Kidney tubule cell (primary cell): ENCODE measurements at regions not wholly inside any gene's neighbourhood (a gene's known extent, or its start where the extent isn't known, plus 50 kb on each side); places are given as distances from the start of the nearest gene placed in this dataset.

Experiments used
- DNase-seq: peaks from one replicate; pipeline ENCODE4 v3.0.0-alpha.2; 2018; ENCODE audit warnings: low spot score

DNA sequence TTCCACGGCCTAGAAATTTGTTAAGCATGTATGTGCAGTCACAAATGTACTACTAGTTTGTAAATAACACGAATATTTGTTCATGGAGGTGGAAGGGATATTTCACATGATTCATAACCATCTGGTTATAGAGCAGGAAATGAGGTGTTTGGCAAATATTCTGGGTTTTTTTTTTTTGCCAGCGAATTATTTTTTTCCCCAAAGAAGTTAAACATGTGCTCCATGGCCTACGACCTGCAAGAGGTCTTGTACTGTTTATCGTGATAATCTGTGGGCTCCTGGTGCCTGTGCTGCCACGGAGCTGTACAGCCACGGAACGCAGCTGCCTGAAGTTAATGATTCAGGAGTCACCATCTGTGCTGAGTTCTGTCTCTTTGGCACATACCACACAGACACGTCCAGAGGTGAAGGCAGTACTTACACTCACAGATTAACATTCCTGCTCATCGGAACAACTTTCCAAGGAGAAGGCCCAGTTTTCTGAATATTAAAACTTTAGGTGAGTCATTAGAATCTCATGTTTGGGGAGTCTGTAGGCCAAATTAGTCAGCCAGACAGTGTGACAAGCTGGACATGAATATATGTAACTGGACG lies 156.3 kb downstream of the TMX1 start:
- DNase-seq: peak; percentile 98

- DNase-seq: peak; percentile 99
Observed at GRCh38 chr14:51398898-51399297, 158.9 kb downstream of the TMX1 start.

DNA sequence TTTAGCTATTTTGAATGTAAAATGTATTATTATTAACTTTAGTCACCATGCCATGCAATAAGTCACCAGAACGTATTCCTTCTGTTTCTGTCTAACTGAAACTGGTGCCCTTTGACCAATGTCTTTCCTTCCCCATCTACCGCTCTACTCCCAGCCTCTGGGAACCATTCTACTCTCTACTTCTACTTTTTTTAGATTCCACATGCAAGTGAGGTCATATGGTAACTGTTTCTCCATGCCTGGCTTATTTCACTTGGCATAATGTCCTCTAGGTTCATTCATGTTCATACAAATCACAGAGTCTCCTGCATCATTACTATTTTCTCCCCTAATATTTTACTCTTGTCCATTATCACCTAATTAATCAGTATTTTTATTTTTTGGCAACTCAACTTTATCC lies 160.1 kb downstream of the TMX1 start:
- peak; percentile 74 for DNase-seq

DNA sequence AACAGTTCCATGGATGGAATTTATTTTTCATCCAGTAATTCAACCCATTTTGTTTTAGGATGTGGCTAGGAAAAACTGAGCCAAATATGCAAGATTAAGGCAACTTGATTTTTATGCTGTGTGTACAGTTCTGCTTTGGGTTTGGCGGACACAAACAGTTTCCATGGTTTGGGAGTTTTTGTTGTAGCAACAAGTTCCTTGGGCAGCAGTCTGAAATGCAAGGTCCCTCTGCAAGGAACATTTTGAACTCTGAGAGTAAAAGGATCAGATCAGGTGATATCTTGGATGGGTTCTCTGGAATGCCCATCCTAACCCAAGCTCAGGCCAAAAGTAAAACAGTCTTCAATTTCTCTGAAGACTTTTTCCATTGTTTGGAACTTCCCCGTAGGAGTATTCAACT lies 161.2 kb downstream of the TMX1 start:
- DNase-seq: peak; percentile 10

DNA sequence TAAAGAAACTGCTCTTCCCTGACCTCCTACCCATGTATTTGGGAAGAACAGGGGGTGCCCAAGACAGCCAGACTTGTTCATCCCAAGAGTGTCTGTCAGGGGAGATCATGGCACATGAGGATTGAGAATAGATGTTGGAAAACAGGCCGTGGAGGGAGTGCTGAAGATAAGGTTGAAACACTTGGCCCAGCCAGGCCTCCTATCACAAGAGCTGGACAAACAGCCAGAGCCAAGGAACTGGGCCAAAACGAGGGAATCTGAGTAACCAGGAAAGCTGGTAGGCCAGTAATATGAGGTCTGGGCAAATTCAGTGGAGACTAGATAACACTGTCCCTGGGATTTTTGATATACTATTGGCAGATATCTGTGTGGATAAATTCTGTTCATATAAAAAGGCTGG lies 161.7 kb downstream of the TMX1 start:
- DNase-seq: no peak

- DNase-seq: no peak
Observed at GRCh38 chr14:51410897-51411296, 170.8 kb downstream of the TMX1 start.

DNA sequence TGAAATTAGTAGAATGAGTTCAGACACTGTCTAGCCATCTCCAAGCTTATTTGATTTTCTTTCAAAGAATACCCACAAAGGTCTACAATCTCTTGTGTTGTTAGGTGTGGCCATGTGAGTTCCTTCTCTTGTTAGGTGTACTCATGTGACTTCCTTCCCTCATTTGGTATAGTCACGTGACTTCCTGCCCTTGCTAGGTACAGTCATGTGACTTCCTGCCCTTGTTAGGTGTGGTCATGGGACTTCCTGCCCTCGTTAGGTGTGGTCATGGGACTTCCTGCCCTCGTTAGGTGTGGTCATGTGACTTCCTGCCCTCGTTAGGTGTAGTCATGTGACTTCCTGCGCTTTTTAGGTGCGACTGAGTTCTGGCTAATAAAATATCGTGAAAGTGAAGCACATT lies 179.6 kb downstream of the TMX1 start:
- DNase-seq: no peak

GRCh38 chr14:51422704-51423103 lies 182.7 kb downstream of the TMX1 start:
- no peak for DNase-seq

DNA sequence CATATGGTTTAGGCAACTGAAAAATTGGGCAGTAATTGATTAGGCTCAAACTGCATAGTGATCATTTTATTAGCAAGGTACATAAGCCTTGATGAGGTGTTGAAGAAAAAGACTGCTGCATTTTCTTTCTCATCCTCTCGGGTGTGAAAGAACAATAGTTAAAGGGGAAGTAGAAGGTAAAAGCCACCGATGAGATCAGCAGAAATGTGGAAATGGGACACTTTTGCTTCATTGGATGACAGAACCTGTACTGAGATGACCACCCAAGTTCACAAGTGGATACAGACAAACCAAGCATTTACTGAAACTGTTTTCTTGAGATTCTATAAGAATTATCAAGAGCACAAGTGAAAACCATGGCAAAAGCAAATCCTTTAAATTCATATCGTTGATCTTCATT lies 184.0 kb downstream of the TMX1 start:
- DNase-seq: no peak

DNA sequence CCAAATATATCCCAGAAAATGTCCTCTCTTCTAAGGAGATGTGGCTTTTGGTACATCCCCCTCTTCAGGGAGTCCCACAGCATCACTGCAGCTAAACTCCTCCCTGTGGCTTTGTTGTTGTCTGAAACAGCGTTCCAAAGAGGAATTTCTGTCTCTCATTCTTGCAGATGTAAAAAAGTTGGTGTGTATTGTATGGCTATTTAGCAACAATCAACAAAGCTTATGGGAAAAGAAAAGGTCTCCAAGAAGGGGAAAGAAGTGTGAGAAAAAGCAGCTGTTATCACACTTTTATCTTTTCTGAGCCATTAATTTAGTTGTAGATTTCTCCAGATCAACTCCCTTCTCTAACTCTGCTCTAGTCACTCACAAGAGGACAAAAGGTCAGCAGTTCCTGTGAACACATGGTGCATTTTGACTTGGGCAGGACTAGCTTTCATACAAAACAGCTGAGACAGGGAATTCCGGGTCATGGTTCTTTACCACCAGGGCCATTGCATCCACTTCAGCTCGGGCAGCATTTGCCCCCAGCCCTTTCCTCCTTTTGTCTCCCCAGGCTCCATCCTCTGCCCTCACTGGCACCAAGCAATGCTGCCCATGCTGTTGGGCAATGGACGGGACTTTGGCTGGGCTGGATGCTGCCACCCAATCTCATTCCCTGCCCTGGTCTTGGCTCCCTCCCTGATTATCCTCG lies 184.7 kb downstream of the TMX1 start:
- DNase-seq: no peak

- no peak for DNase-seq
Observed at GRCh38 chr14:51428981-51429380, 188.9 kb downstream of the TMX1 start.

DNA sequence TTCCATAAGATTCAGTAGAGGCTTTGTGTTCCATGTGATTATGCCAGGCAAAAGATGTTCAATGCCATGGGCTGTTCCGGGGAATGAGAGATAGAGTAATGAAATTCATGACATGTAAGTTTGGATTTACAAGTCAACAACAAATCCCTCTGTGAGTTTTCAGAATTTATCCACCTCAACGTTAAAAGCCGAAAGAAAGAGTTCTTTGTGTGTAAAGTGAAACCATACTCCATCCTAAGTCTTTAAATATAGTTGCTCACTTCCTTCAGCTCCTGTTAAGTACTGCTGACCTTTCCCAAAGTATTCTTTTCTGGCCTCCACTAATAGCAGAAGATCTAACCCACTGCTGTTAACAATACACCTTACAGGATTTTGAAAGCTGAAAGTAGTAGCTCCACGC lies 190.0 kb downstream of the TMX1 start:
- DNase-seq: no peak

DNA sequence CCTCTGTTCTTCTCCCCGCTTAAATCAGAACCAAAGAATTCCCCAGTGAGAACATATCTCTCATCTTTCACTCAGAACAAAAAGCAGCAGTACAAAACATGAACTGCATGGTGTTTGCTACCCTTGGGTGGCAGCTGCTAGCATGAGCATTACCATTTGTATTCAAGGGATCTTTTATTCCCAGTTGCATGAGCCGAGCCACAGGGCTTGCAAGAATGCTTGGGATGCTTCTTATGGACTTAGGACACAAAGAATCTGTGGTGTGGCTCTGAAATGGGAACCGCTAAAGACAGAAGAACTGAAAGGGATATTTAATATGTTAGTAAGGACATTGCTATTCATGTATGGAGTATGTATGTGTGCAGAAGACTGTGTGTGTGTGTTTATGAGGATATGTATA lies 190.6 kb downstream of the TMX1 start:
- no peak for DNase-seq

GRCh38 chr14:51431033-51431709 lies 191.1 kb downstream of the TMX1 start:
- peak; percentile 34 for DNase-seq

DNA sequence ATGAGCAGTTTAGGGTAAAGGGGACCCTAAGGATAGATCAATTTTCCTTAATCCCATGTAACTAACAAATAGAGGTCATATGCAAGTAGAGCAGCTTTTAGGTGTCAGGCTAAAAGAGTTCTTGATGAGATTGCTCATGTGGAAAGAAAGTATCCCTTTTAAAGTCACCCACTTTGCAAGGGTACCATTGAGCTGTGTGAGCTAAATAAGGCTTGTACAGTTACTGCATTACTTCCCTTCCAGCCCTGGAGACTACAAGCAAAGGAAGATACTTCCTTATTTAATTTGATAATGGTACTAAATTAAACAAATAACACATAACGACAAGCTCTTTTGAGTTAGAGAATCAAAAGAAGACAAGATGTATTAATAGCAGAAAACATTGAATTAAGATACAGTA lies 191.7 kb downstream of the TMX1 start:
- DNase-seq: no peak

GRCh38 chr14:51432302-51432948 lies 192.4 kb downstream of the TMX1 start:
- DNase-seq: no peak

- DNase-seq: no peak
Observed at GRCh38 chr14:51436630-51437029, 196.6 kb downstream of the TMX1 start.

DNA sequence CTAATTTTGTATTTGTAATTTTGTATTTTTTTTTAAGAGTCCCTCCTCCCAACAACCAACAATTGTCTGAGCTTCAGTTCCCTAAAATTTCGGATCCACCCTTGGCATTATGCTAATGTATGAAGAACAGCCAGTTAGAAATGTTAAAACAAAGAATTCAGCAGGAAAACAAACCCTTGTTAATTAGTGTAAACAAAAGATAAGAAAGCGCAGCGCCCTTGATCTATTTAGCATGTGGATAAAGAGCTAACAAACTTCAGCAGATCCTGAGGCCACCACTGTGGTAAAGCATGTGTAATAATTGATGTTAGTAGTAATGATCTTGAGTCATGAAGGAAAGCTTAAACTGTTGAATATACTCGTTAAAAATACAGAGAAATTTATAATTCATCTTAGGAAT lies 199.8 kb downstream of the TMX1 start:
- DNase-seq: no peak

DNA sequence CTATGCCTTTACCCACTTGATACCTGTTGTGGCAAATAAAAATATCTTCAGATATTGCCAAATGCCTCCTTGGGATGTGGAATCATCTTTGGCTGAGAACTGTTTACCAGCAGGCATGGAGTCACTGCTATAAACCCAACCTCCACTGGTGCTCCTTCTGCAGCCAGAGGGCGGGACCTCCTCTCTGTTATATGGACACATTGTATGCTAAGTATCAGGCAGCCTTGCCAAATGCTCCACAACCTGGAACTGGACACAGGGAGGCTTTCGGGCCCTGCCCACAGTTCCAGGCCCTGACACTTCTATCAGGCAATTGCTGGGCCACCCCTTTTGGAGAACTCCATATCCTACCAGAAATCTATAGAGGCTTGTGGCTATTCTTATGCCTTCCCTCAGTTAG lies 201.0 kb downstream of the TMX1 start:
- no peak for DNase-seq

GRCh38 chr14:51442513-51443175 lies 202.6 kb downstream of the TMX1 start:
- peak; percentile 97 for DNase-seq

- no peak for DNase-seq
Observed at GRCh38 chr14:51443195-51444018, 203.4 kb downstream of the TMX1 start.
